GM18861 (cell line): ENCODE measurements at regions not wholly inside any gene's neighbourhood (a gene's known extent, or its start where the extent isn't known, plus 50 kb on each side); places are given as distances from the start of the nearest gene placed in this dataset.

ENCODE experiments used
- ATAC-seq: cut with Tn5 transposase; IDR thresholded peaks from one replicate; pipeline ENCODE4 v1.9.1; 2021; ENCODE audit not compliant: unreplicated experiment

GRCh38 chr4:121526509-121526908, 145.7 kb upstream of the QRFPR start:
- no peak for ATAC-seq

- no peak for ATAC-seq
These were observed 138.5 kb upstream of the QRFPR start for GRCh38 chr4:121519236-121519838.

- no peak for ATAC-seq
These were observed 136.4 kb upstream of the QRFPR start for GRCh38 chr4:121517241-121517640.

GRCh38 chr4:121514443-121514842, 133.6 kb upstream of the QRFPR start:
- no peak for ATAC-seq

GRCh38 chr4:121510341-121510874, 129.6 kb upstream of the QRFPR start:
- peak; percentile 62 for ATAC-seq

GRCh38 chr4:121485190-121485804, 104.5 kb upstream of the QRFPR start:
- no peak for ATAC-seq

- peak; percentile 96 for ATAC-seq
These were observed 103.8 kb upstream of the QRFPR start for GRCh38 chr4:121484633-121485032.

- no peak for ATAC-seq
These were observed 99.0 kb upstream of the QRFPR start for GRCh38 chr4:121479808-121480207.

- no peak for ATAC-seq
These were observed 96.7 kb upstream of the QRFPR start for GRCh38 chr4:121477480-121477879.

GRCh38 chr4:121477079-121477478, 96.3 kb upstream of the QRFPR start:
- no peak for ATAC-seq

GRCh38 chr4:121472937-121473721, 92.3 kb upstream of the QRFPR start:
- ATAC-seq: peak; percentile 79

GRCh38 chr4:121464854-121465253, 84.0 kb upstream of the QRFPR start:
- peak; percentile 55 for ATAC-seq

GRCh38 chr4:121462660-121463261, 81.9 kb upstream of the QRFPR start:
- ATAC-seq: peak; percentile 84

GRCh38 chr4:121459026-121459425, 78.2 kb upstream of the QRFPR start:
- no peak for ATAC-seq

GRCh38 chr4:121457278-121457875, 76.6 kb upstream of the QRFPR start:
- no peak for ATAC-seq

GRCh38 chr4:121455285-121455684, 74.5 kb upstream of the QRFPR start:
- ATAC-seq: no peak

GRCh38 chr4:121454251-121454979, 73.6 kb upstream of the QRFPR start:
- ATAC-seq: no peak

GRCh38 chr4:121451310-121451709, 70.5 kb upstream of the QRFPR start:
- ATAC-seq: no peak

- no peak for ATAC-seq
These were observed 68.6 kb upstream of the QRFPR start for GRCh38 chr4:121449416-121449815.

- ATAC-seq: no peak
These were observed 67.4 kb upstream of the QRFPR start for GRCh38 chr4:121448231-121448630.
